Kidney capillary endothelial cell (primary cell): ENCODE measurements at regions not wholly inside any gene's neighbourhood (a gene's known extent, or its start where the extent isn't known, plus 50 kb on each side); places are given as distances from the start of the nearest gene placed in this dataset.

Experiments
- DNase-seq: peaks from one replicate; pipeline ENCODE4 v3.0.0-alpha.2; 2018; ENCODE audit warnings: low spot score

GRCh38 chr11:113553915-113554314, 78.7 kb upstream of the DRD2 start:
- DNase-seq: no peak

DNA sequence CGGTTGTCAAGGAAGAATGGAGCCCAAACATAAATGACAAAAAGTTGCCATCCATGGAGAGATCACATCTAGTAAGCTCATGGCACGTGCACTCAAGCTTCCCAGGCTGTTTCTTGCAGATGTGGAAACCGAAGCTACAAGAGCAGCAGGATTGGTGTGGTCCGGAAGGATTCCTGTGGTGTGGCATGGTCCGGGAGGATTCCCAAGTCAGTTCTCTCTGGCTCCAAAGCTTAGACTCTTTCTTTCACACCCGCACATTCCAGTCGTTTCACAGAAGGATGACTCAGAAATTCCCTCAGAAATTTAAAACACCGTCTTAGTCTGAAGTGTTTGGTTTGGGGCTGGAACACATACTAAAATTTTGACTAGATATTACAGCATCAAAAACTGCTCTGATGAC, 78.0 kb upstream of the DRD2 start:
- no peak for DNase-seq

DNA sequence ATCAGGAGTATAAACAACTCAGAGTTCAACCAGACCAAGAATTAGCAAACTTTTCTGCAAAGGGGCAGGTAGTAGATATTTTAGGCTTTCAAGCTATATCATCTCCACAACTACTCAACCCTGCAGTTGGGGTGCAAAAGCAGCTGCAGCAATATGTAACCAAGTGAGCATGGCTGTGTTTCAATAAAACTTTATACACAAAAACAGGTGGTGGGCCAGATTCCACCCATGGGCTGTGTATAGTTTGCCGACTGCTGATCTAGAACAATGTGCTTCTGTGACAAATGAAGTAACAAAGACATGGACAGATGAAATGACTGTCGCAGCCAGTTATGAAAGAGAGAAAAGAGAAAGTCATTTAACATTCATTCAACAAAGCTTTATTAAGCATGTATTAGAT, 77.1 kb upstream of the DRD2 start:
- no peak for DNase-seq

- no peak for DNase-seq
Measured at GRCh38 chr11:113551645-113552044, 76.4 kb upstream of the DRD2 start.

DNA sequence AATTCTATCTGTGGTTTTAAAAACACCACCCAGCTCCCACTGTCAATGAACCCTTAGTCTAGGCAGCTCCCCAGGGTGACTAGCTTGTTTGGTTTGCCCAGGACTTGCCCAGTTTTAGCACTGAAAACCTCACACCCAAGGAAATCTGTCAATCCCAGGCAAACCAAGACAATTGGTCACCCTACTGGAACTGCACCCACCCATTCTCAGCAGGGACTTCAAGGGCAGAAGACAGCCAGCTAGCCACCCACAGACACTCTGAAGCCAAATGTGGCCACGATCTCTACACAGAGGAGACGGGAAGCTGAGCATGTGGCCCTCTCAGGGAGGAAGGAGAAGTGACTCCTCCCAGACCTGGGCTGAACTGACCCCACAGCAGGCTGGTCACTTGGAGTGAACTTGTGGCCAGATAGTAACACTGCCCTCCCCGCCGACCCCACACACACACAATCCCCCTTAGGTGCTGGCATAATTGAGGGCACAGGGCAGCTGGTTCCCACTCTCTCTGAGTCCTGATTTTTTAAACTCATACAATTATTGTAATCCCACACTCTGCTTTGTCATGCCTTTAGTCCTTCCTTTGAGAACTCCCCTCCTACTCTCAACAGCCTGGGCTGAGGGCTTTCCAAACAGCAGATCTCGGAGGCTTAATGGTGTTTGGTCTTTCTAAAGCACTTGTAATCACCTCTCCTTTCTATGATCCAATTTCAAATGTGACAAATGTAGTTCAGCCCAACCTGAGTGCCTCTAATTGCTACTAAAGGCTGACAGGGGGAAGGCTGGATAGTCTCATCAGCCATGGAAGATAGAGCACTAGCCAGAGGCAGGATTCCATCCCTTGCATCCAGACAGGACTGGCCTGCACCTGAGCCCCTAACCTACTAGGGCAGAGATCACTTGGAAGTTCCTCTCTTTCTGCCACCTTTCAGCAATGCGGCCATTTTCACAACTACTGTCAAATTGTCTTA, 74.7 kb upstream of the DRD2 start:
- DNase-seq: no peak

GRCh38 chr11:113549061-113549460, 73.9 kb upstream of the DRD2 start:
- no peak for DNase-seq

DNA sequence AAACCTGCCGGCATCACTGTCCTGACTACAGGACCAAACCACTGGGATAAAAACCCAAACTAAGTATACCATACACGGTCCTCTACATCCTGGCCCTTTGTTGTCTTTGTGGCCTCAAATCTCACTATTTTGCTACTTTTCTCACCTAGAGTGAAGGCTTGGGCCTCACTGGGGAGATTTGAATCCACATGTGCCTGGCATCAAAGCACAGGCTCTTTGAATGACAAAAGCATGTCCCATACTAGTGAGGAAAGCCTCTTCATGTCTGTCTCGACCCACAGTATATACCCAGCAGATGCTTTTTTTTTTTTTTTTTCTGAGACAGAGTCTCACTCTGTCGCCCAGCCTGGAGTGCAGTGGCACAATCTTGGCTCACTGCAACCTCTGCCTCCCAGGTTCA, 72.5 kb upstream of the DRD2 start:
- DNase-seq: no peak

DNA sequence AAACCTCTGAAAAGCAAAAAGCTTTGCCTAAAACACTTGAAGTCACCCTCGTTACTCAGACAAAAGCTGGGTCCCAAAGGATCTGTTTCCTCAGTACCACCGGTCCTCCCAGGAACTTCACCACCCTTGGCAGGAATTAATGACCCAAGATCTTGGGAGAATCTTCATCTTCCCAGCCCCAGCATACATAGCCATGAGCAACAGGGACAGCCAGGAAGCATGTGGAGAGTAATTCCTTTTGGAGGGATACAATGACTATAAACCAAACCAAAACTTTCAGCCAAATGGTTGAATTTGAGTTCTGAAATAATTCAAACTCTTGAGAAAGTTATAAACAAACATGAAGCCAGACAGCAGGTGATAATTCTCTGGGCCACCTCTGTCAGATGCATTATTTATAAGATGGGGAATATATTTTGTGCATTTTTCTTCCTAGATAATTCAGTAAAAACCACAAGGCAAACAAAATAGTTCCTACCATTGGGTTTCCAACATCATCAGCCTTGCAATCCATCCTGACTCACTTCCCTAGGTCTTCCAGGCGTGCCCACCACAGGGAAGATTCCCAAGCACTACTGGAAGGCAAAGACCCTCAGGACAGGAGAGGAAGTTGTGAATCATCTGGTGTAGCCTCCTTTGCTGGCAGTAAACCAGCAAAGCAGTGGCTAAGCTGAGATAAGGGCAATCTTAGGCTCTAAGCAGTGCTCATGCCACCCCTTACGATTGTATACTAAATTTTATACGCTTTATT, 71.7 kb upstream of the DRD2 start:
- peak; percentile 12 for DNase-seq

DNA sequence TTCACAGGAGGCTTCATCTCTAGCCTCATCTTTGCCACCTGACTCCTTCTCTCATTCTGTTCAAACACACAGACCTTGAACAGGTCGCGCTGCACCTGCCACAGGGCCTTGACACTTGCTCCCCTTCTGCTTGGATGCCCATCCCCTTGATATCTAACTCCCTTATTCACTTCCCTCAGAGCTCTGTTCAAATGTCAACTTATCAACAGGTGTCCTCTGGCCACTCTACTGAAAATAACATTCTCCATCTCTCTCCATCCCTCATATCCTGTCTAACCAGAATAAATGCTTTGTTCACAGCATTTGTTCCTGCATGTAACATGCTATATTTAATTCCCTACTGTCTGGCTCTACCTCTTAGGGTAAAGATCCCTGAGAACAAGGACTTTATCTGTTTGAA, 67.2 kb upstream of the DRD2 start:
- DNase-seq: no peak

GRCh38 chr11:113540416-113541330, 65.5 kb upstream of the DRD2 start:
- DNase-seq: no peak

- DNase-seq: no peak
Measured at GRCh38 chr11:113538451-113539412, 63.5 kb upstream of the DRD2 start.

- no peak for DNase-seq
Measured at GRCh38 chr11:113534625-113535024, 59.4 kb upstream of the DRD2 start.

GRCh38 chr11:113533425-113533698, 58.2 kb upstream of the DRD2 start:
- no peak for DNase-seq

DNA sequence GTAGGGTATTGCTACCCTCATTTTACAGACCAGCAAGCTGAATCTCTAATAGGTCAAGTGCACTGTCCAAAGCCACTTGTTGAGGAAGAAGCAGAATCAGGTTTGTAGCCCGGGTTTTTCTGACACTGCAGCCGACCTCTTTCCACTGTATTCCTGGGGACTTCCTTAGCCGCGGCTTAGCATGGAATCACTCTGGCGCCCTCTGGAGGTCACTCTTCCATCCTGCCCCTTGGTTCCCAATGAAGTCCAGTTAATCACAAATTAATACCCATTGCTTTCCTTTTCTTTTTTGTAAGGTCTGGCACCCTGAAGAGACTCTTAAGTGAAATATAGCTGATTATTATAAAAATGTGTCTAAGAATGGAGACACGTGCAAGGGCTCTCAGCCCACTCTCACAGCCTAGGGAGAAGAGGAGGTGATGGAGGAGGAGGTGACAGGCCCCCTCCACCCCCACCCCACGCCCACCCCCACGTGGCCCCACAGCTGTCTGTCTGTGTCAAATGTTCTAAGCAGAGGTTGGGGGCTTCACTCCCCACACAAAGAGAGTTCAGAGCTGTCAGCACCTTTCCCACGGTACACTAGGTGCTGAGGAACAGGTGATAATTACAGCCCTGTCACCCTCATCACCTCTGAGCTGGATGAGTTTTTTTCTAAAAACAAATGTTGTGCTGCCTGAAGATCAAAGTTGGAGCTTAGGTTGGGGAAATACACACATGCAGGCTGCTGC, 57.7 kb upstream of the DRD2 start:
- DNase-seq: peak; percentile 73

GRCh38 chr11:113531575-113532451, 56.6 kb upstream of the DRD2 start:
- no peak for DNase-seq

- no peak for DNase-seq
Measured at GRCh38 chr11:113531083-113531482, 55.9 kb upstream of the DRD2 start.

DNA sequence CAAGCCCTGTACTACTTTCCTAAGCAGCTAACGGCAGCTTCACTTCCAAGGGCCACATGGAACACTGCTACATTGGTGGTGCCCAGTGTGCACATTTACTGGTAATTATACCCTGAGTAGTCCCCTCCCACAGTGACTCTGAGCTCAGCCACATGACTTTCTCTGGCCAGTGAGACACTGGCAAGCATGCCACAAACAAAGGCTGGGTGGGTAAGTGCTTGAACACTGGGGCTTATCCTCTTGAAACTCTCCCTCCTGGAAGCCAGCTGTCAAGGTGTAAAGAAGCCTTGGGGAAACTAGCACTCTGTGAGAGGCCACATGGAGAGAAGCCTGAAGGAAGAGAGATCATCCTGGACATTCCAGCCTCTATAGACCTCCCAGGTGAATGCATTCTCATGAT, 54.4 kb upstream of the DRD2 start:
- DNase-seq: no peak

DNA sequence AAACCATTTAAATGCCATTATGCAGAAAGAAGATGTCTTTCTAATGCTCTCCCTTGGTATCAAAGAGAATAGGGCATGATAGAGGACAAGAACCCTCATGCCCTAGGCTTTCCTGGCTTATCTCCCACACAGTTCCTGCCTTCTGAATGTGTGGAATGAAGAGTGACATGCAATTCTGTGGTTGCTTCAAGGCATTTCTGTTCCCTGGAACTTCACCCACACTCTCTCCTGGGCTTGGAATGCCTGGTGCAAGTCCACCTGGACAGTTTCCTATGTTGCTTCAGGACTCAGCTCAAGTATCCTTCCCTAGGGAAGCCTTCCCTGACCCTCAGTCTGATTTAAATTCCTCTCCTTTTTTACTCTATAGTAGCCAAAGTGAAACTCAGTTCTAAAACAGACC, 53.8 kb upstream of the DRD2 start:
- DNase-seq: no peak

GRCh38 chr11:113526521-113526920, 51.3 kb upstream of the DRD2 start:
- DNase-seq: no peak
